ENCODE measurements at regions not wholly inside any gene's neighbourhood (a gene's known extent, or its start where the extent isn't known, plus 50 kb on each side); places are given as distances from the start of the nearest gene placed in this dataset.
A peak's percentile ranks its signal among the peaks of the same experiment; 100 is the strongest.

- Mint-ChIP-seq H3K4me3 (no peak overlapping the region), H3K27ac (no peak overlapping the region), H3K27me3 (no peaks in the 10 kb centered on the region), H3K4me1 (no peaks in the 10 kb centered on the region), H3K9me3 (no peaks in the 10 kb centered on the region), H3K36me3 (ENCODE audit: low read depth) (no peaks in the 10 kb centered on the region)
- ChIA-PET POLR2A (no interaction called here), CTCF (no interaction called here)
- ATAC-seq (ENCODE audit: low read depth) (no peak), DNase-seq (no peak)
- no peak for TF ChIP-seq CTCF (IDR thresholded peaks at IDR 0.05)
- intact Hi-C loops (cut with micrococcal nuclease) = no loop called here
These were observed 511.6 kb upstream of the PROK2 start for GRCh38 chr3:72296477-72297111.

GRCh38 chr3:72295962-72296450, 511.1 kb upstream of the PROK2 start:
- Mint-ChIP-seq H3K27me3 (no peaks in the 10 kb centered on the region), H3K9me3 (no peaks in the 10 kb centered on the region), H3K4me3 (no peak overlapping the region), H3K4me1 (peaks cover under 1% of the 10 kb centered on the region), H3K36me3 (ENCODE audit: low read depth) (no peaks in the 10 kb centered on the region), H3K27ac (no peak overlapping the region)
- ATAC-seq (ENCODE audit: low read depth) (no peak), DNase-seq (no peak)
- POLR2A ChIA-PET = no interaction called here
- TF ChIP-seq CTCF (IDR thresholded peaks at IDR 0.05) = no peak
- intact Hi-C loops (cut with micrococcal nuclease) = no loop called here
- CTCF ChIA-PET = no interaction called here

- TF ChIP-seq CTCF (IDR thresholded peaks at IDR 0.05) = no peak
- intact Hi-C loops (cut with micrococcal nuclease) = no loop called here
- POLR2A ChIA-PET = interaction anchor here (0.6 kb wide), 1 partner anchor 142 kb away, joined by 3 read pairs; no protein-coding TSS in a partner anchor
- no peaks in the 10 kb centered on the region for H3K27me3 Mint-ChIP-seq
- peaks cover 5% of the 10 kb centered on the region for H3K4me1 Mint-ChIP-seq
- H3K4me3 Mint-ChIP-seq = no peak overlapping the region
- H3K27ac Mint-ChIP-seq = no peak overlapping the region
- no peaks in the 10 kb centered on the region for H3K9me3 Mint-ChIP-seq
- ATAC-seq (ENCODE audit: low read depth) = no peak
- no peaks in the 10 kb centered on the region for H3K36me3 Mint-ChIP-seq (ENCODE audit: low read depth)
- CTCF ChIA-PET = interaction anchor here (0.6 kb wide), 1 partner anchor 266 kb away, joined by 3 read pairs; no protein-coding TSS in a partner anchor
- no peak for DNase-seq
These were observed 510.5 kb upstream of the PROK2 start for GRCh38 chr3:72295276-72295961.

GRCh38 chr3:72290859-72291638, 506.1 kb upstream of the PROK2 start:
- no peak overlapping the region for H3K27ac Mint-ChIP-seq
- TF ChIP-seq CTCF (IDR thresholded peaks at IDR 0.05) = no peak
- no peaks in the 10 kb centered on the region for H3K9me3 Mint-ChIP-seq
- H3K36me3 Mint-ChIP-seq (ENCODE audit: low read depth) = no peaks in the 10 kb centered on the region
- peaks cover 23% of the 10 kb centered on the region for H3K4me1 Mint-ChIP-seq
- CTCF ChIA-PET = no interaction called here
- H3K4me3 Mint-ChIP-seq = no peak overlapping the region
- POLR2A ChIA-PET = no interaction called here
- DNase-seq (no peak), ATAC-seq (ENCODE audit: low read depth) (no peak)
- no peaks in the 10 kb centered on the region for H3K27me3 Mint-ChIP-seq
- intact Hi-C loops (cut with micrococcal nuclease) = no loop called here

GRCh38 chr3:72289692-72290071, 504.7 kb upstream of the PROK2 start:
- Mint-ChIP-seq H3K36me3 (ENCODE audit: low read depth) (no peaks in the 10 kb centered on the region), H3K27me3 (no peaks in the 10 kb centered on the region), H3K4me3 (peak overlapping the region; percentile 78), H3K9me3 (no peaks in the 10 kb centered on the region), H3K4me1 (peaks cover 23% of the 10 kb centered on the region), H3K27ac (no peak overlapping the region)
- ChIA-PET POLR2A (interaction anchor here (0.8 to 1.2 kb wide), 2 partner anchors 21 to 325 kb away, joined by 3 read pairs; no protein-coding TSS in a partner anchor), CTCF (no interaction called here)
- intact Hi-C loops (cut with micrococcal nuclease) = loop anchor here (1.0 to 5.0 kb wide), 3 partner anchors 15 to 187 kb away; no protein-coding TSS in a partner anchor
- TF ChIP-seq CTCF (IDR thresholded peaks at IDR 0.05) = no peak
- ATAC-seq (ENCODE audit: low read depth) (no peak), DNase-seq (no peak)
